Activated T-cell treated with anti-CD3 and anti-CD28 coated beads, Interleukin-2, amount 50 U/mL, for 72 hours (primary cell): ENCODE measurements at regions not wholly inside any gene's neighbourhood (a gene's known extent, or its start where the extent isn't known, plus 50 kb on each side); places are given as distances from the start of the nearest gene placed in this dataset.
A peak's percentile ranks its signal among the peaks of the same experiment; 100 is the strongest.

ENCODE experiments used
- ATAC-seq, 2 donors: fragments of 150-1000 bp; cut with Tn5 transposase; replicated peaks in 1 of 2; 2 replicates each; pipeline ENCODE4 v1.10.0; 2021; ENCODE audit warnings: moderate library complexity in 2 of 2, mild to moderate bottlenecking in 1 of 2
- DNase-seq, 2 donors: peaks; one replicate each; pipeline ENCODE4 v3.0.0; 2021 to 2022; ENCODE audit warnings: mixed read lengths in 1 of 2
- H3K27ac Mint-ChIP-seq: one replicate; pipeline ENCODE4 v1.8.0; 2022; ENCODE audit warnings: mild to moderate bottlenecking, moderate library complexity, mixed read lengths
- H3K27me3 Mint-ChIP-seq: one replicate; pipeline ENCODE4 v1.8.0; 2022; ENCODE audit warnings: low read depth, mixed read lengths
- H3K36me3 Mint-ChIP-seq, 2 donors: one replicate each; pipeline ENCODE4 v1.8.0; 2022; ENCODE audit warnings: mixed read lengths in 2 of 2, mild to moderate bottlenecking in 1 of 2; ENCODE audit not compliant: insufficient read depth in 2 of 2
- H3K4me1 Mint-ChIP-seq: one replicate; pipeline ENCODE4 v1.8.0; 2022; ENCODE audit warnings: low read depth, mixed read lengths
- H3K4me3 Mint-ChIP-seq, 2 donors: one replicate each; pipeline ENCODE4 v1.8.0; 2022; ENCODE audit warnings: mild to moderate bottlenecking in 2 of 2, mixed read lengths in 2 of 2, moderate library complexity in 2 of 2
- H3K9me3 Mint-ChIP-seq, 2 donors: one replicate each; pipeline ENCODE4 v1.8.0; 2022; ENCODE audit warnings: mixed read lengths in 2 of 2

GRCh38 chr14:49456589-49456988, 129.6 kb downstream of the RPS29 start:
- Mint-ChIP-seq H3K4me3 (no peak overlapping the region), H3K36me3 (no peaks in the 10 kb centered on the region), H3K4me1 (no peaks in the 10 kb centered on the region), H3K9me3 (no peaks in the 10 kb centered on the region), H3K27ac (no peak overlapping the region), H3K27me3 (peaks cover 8% of the 10 kb centered on the region)
- no peak for ATAC-seq
- no peak for DNase-seq

GRCh38 chr14:49451938-49452337, 134.2 kb downstream of the RPS29 start:
- Mint-ChIP-seq H3K27ac (no peak overlapping the region), H3K4me3 (no peak overlapping the region), H3K9me3 (peaks cover 4 to 5% of the 10 kb centered on the region in 2 donors), H3K36me3 (peaks cover 0 to 5% of the 10 kb centered on the region in 2 donors), H3K27me3 (peaks cover 8% of the 10 kb centered on the region), H3K4me1 (no peaks in the 10 kb centered on the region)
- no peak for DNase-seq
- ATAC-seq: no peak

- H3K27ac Mint-ChIP-seq: no peak overlapping the region
- DNase-seq (no peak), ATAC-seq (no peak)
- peaks cover 19% of the 10 kb centered on the region for H3K27me3 Mint-ChIP-seq
- peaks cover 0 to 5% of the 10 kb centered on the region in 2 donors for H3K36me3 Mint-ChIP-seq
- H3K4me1 Mint-ChIP-seq: no peaks in the 10 kb centered on the region
- no peak overlapping the region for H3K4me3 Mint-ChIP-seq
- H3K9me3 Mint-ChIP-seq: peaks cover 4 to 5% of the 10 kb centered on the region in 2 donors
These were observed 136.4 kb downstream of the RPS29 start for GRCh38 chr14:49449749-49450148.

GRCh38 chr14:49447540-49448107, 138.6 kb downstream of the RPS29 start:
- H3K27me3 Mint-ChIP-seq: peaks cover 11% of the 10 kb centered on the region
- no peak overlapping the region for H3K27ac Mint-ChIP-seq
- ATAC-seq (no peak), DNase-seq (no peak)
- no peak overlapping the region for H3K4me3 Mint-ChIP-seq
- H3K9me3 Mint-ChIP-seq: peaks cover 4 to 5% of the 10 kb centered on the region in 2 donors
- no peaks in the 10 kb centered on the region for H3K4me1 Mint-ChIP-seq
- peaks cover 0 to 5% of the 10 kb centered on the region in 2 donors for H3K36me3 Mint-ChIP-seq

- Mint-ChIP-seq H3K4me1 (no peaks in the 10 kb centered on the region), H3K27ac (no peak overlapping the region), H3K36me3 (peaks cover 0 to 5% of the 10 kb centered on the region in 2 donors), H3K9me3 (peaks cover 4 to 5% of the 10 kb centered on the region in 2 donors), H3K4me3 (no peak overlapping the region), H3K27me3 (peaks cover 11% of the 10 kb centered on the region)
- ATAC-seq (no peak), DNase-seq (no peak)
These were observed 139.4 kb downstream of the RPS29 start for GRCh38 chr14:49446801-49447200.

GRCh38 chr14:49438256-49438770, 147.9 kb downstream of the RPS29 start:
- Mint-ChIP-seq H3K27ac (no peak overlapping the region), H3K27me3 (peaks cover 27% of the 10 kb centered on the region), H3K36me3 (no peaks in the 10 kb centered on the region), H3K4me1 (no peaks in the 10 kb centered on the region), H3K9me3 (peaks cover 3 to 4% of the 10 kb centered on the region in 2 donors), H3K4me3 (no peak overlapping the region)
- DNase-seq: no peak
- ATAC-seq: no peak

GRCh38 chr14:49428076-49428475, 158.1 kb downstream of the RPS29 start:
- Mint-ChIP-seq H3K27me3 (peaks cover 47% of the 10 kb centered on the region), H3K4me1 (peaks cover 19% of the 10 kb centered on the region), H3K36me3 (peaks cover 11 to 20% of the 10 kb centered on the region in 2 donors), H3K9me3 (peaks cover 14 to 19% of the 10 kb centered on the region in 2 donors), H3K4me3 (no peak overlapping the region), H3K27ac (no peak overlapping the region)
- DNase-seq (no peak), ATAC-seq (no peak)

- Mint-ChIP-seq H3K27me3 (peaks cover 37% of the 10 kb centered on the region), H3K9me3 (peaks cover 5 to 12% of the 10 kb centered on the region in 2 donors), H3K4me3 (no peak overlapping the region), H3K36me3 (peaks cover under 1 to 15% of the 10 kb centered on the region in 2 donors), H3K4me1 (peaks cover 19% of the 10 kb centered on the region), H3K27ac (no peak overlapping the region)
- peak in 1 of 2 donors; percentile 35 for ATAC-seq
- no peak for DNase-seq
These were observed 159.1 kb downstream of the RPS29 start for GRCh38 chr14:49427117-49427516.

GRCh38 chr14:49425921-49426320, 160.3 kb downstream of the RPS29 start:
- Mint-ChIP-seq H3K4me1 (peaks cover 20% of the 10 kb centered on the region), H3K27ac (no peak overlapping the region), H3K36me3 (peaks cover 0 to 9% of the 10 kb centered on the region in 2 donors), H3K27me3 (peaks cover 38% of the 10 kb centered on the region), H3K4me3 (no peak overlapping the region), H3K9me3 (peaks cover 3 to 7% of the 10 kb centered on the region in 2 donors)
- DNase-seq (no peak), ATAC-seq (no peak)

- peaks cover 2 to 3% of the 10 kb centered on the region in 2 donors for H3K9me3 Mint-ChIP-seq
- peaks cover 33% of the 10 kb centered on the region for H3K4me1 Mint-ChIP-seq
- no peak overlapping the region for H3K4me3 Mint-ChIP-seq
- peaks cover 49% of the 10 kb centered on the region for H3K27me3 Mint-ChIP-seq
- no peak overlapping the region for H3K27ac Mint-ChIP-seq
- H3K36me3 Mint-ChIP-seq: peaks cover 4% of the 10 kb centered on the region in 2 donors
- no peak for DNase-seq
- ATAC-seq: no peak
These were observed 161.5 kb downstream of the RPS29 start for GRCh38 chr14:49424436-49425331.

GRCh38 chr14:49420201-49420600, 166.0 kb downstream of the RPS29 start:
- peaks cover 56% of the 10 kb centered on the region for H3K27me3 Mint-ChIP-seq
- peaks cover 4% of the 10 kb centered on the region in 2 donors for H3K36me3 Mint-ChIP-seq
- peak overlapping the region; percentile 56 to 68 for H3K4me3 Mint-ChIP-seq
- peaks cover 43% of the 10 kb centered on the region for H3K4me1 Mint-ChIP-seq
- peak overlapping the region; percentile 85 for H3K27ac Mint-ChIP-seq
- ATAC-seq (peak; percentile 81 to 84), DNase-seq (peak; percentile 51 to 53)
- H3K9me3 Mint-ChIP-seq: peaks cover 2 to 3% of the 10 kb centered on the region in 2 donors

- no peak for DNase-seq
- ATAC-seq: peak; percentile 60 to 76
These were observed 167.4 kb downstream of the RPS29 start for GRCh38 chr14:49418789-49419188.

GRCh38 chr14:49417790-49418189, 168.4 kb downstream of the RPS29 start:
- peaks cover 41% of the 10 kb centered on the region for H3K27me3 Mint-ChIP-seq
- H3K9me3 Mint-ChIP-seq: peaks cover 2 to 3% of the 10 kb centered on the region in 2 donors
- H3K4me3 Mint-ChIP-seq: no peak overlapping the region
- H3K4me1 Mint-ChIP-seq: peaks cover 27% of the 10 kb centered on the region
- ATAC-seq: no peak
- H3K36me3 Mint-ChIP-seq: peaks cover 4% of the 10 kb centered on the region in 2 donors
- no peak overlapping the region for H3K27ac Mint-ChIP-seq
- DNase-seq: no peak

More at GRCh38 chr14:49418789-49419188, 167.4 kb downstream of the RPS29 start:
- Mint-ChIP-seq H3K36me3 (peaks cover 4% of the 10 kb centered on the region in 2 donors), H3K4me3 (peak overlapping the region in 1 of 2 donors; percentile 1), H3K9me3 (peaks cover 2 to 3% of the 10 kb centered on the region in 2 donors), H3K27ac (no peak overlapping the region), H3K4me1 (peaks cover 33% of the 10 kb centered on the region), H3K27me3 (peaks cover 48% of the 10 kb centered on the region)
